Epithelial cell of proximal tubule (primary cell): ENCODE measurements at regions not wholly inside any gene's neighbourhood (a gene's known extent, or its start where the extent isn't known, plus 50 kb on each side); places are given as distances from the start of the nearest gene placed in this dataset.
"Not testable (repeated sequence)": the region's sequence is repeated elsewhere in the genome, so short reads cannot be mapped to it uniquely, and the experiment has no call there.

Experiments
- DNase-seq: peaks from one replicate; pipeline ENCODE4 v3.0.0-alpha.2; 2011; ENCODE audit warnings: low read depth
- H3K4me3 ChIP-seq: 2 replicates; pipeline ENCODE4 v1.5.1; 2011; ENCODE audit warnings: low read depth, mild to moderate bottlenecking, low read length
- CTCF ChIP-seq: conservative IDR thresholded peaks from 2 replicates; pipeline ENCODE4 v1.5.1; 2012; ENCODE audit warnings: low read depth, mild to moderate bottlenecking, low read length

- DNase-seq: not testable (repeated sequence)
These were observed 278.8 kb downstream of the FAM47B start for GRCh38 chrX:35221391-35221790.

GRCh38 chrX:35244088-35244741 is 301.6 kb downstream of the FAM47B start:
- H3K4me3 ChIP-seq: no peak overlapping the region
- TF ChIP-seq CTCF: no peak
- no peak for DNase-seq

More at GRCh38 chrX:35221391-35221790, 278.8 kb downstream of the FAM47B start:
- H3K4me3 ChIP-seq: not testable (repeated sequence)

- DNase-seq: no peak
- TF ChIP-seq CTCF: no peak
- H3K4me3 ChIP-seq: no peak overlapping the region
These were observed 302.4 kb downstream of the FAM47B start for GRCh38 chrX:35244796-35245508.

GRCh38 chrX:35251226-35251625 is 308.6 kb downstream of the FAM47B start:
- DNase-seq: no peak
- no peak overlapping the region for H3K4me3 ChIP-seq
- no peak for TF ChIP-seq CTCF

GRCh38 chrX:35276115-35276514 is 333.5 kb downstream of the FAM47B start:
- no peak overlapping the region for H3K4me3 ChIP-seq
- DNase-seq: no peak
- TF ChIP-seq CTCF: no peak

- H3K4me3 ChIP-seq: no peak overlapping the region
- no peak for DNase-seq
- TF ChIP-seq CTCF: no peak
These were observed 342.8 kb downstream of the FAM47B start for GRCh38 chrX:35285289-35285962.

GRCh38 chrX:35288657-35289056 is 346.1 kb downstream of the FAM47B start:
- DNase-seq: no peak
- H3K4me3 ChIP-seq: no peak overlapping the region
- no peak for TF ChIP-seq CTCF
